ENCODE measurements at regions not wholly inside any gene's neighbourhood (a gene's known extent, or its start where the extent isn't known, plus 50 kb on each side); places are given as distances from the start of the nearest gene placed in this dataset.

DNA sequence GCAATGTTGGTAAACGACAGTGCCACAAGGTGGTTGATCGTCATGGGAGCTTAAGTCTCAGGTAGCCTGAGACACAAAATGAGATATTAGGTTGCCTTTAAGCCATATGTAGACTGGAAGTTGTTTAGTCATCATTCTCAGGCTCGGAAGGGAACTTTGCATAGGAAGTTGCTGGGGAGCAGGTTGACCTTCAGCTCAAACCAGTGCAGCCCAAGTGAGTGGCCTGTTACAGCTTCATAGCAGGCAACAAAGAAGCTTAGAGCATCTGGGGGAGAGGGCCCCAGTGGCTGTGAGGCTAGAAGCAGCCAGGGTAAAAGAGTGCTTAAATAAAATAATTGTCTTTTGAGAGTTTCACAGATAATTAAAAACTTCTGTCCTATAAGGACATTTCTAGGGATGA lies 404.0 kb downstream of the GUCY1A2 start:
- no peak for DNase-seq

DNA sequence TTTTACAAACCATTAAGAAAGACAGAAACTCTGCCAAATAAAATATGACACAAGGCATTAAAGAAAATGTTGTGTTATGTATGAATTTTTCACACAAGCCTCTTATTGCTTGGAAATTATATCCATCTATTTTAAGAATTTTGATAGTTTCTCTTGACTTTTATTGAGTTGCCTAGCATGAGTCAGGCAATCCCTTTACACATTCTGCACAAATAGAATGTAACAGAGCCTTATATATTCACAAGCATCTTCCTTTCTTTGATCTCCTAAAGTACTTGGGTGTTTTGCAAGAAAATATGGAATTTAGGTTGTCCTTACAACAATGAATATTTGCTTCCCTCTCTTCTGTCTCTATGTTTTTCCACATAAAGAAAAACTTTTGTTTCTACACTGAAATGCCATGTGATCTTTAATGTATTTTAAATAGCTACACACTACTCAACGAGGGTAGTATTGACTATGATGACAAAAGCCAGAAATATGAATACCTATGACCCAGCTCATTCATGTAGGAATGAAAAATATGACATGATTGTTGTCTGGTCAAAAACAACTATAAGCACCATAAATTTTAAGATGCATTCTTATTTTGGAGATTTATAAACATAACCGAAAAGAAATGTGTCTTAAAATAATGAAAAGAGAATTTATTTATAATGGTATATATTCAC lies 398.8 kb downstream of the GUCY1A2 start:
- no peak for DNase-seq

DNA sequence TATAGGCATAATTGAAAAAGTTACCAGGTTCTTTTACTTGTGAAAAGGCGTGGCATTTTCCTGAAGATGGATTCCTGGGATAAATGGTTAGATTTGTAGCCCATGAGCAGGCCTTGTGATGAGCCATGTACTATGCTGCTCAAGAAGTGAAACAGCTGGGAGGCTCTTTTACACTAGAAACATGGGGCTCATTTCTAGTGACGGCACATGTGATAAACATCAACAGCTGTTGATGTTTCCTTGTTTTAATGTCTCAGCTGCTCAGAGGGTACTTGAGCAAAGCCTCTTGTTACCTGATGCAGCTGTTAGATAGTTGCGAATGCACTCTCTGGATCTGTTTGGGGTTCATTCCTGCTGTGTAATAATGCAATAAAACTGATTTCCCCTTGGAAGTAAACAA lies 396.8 kb downstream of the GUCY1A2 start:
- no peak for DNase-seq

All from hematopoietic multipotent progenitor cell treated with erythropoietin and hydrocortisone succinate and interleukin-3 and kit ligand, for 8 days (in vitro differentiated cells).